HL-60 (cell line): ENCODE measurements at regions not wholly inside any gene's neighbourhood (a gene's known extent, or its start where the extent isn't known, plus 50 kb on each side); places are given as distances from the start of the nearest gene placed in this dataset.

Source experiments
- CTCF ChIP-seq: IDR thresholded peaks from one replicate; pipeline ENCODE4 v1.5.1; 2011; ENCODE audit warnings: low read length, control low read depth, inconsistent platforms; ENCODE audit not compliant: insufficient read depth
- GABPA ChIP-seq: IDR thresholded peaks from 2 replicates; pipeline ENCODE4 v1.6.1; 2012; ENCODE audit warnings: low read depth
- POLR2AphosphoS5 ChIP-seq: IDR thresholded peaks from 2 replicates; pipeline ENCODE4 v1.6.1; 2012; ENCODE audit warnings: low read depth
- REST ChIP-seq: IDR thresholded peaks from 2 replicates; pipeline ENCODE4 v1.6.1; 2012; ENCODE audit warnings: low read depth; ENCODE audit not compliant: insufficient replicate concordance

GRCh38 chr3:159082519-159082918 is 280.7 kb downstream of the MFSD1 start:
- TF ChIP-seq POLR2AphosphoS5, result no peak
- no peak for TF ChIP-seq CTCF
- no peak for TF ChIP-seq REST
- no peak for TF ChIP-seq GABPA
